ENCODE measurements at regions not wholly inside any gene's neighbourhood (a gene's known extent, or its start where the extent isn't known, plus 50 kb on each side); places are given as distances from the start of the nearest gene placed in this dataset.

DNA sequence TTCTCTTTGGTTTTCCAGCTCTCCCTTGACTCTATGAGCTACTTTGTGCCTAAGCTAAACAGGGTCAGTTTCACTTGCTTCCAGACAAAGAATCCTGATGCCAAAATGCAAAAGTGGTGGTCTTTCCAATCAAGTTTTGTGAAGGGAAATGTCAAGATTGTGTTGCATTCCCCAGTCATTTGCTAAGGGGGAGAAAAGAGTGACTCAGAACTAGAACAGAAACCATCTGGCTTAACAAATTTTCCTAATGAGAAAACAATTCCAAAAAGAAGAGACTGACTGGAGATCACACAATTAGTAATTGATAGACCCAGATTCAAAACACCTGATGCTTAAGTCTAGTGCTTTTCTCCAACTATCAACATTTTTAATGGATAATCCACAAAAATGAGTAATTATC, 235.1 kb upstream of the DIO2 start:
- no peak for DNase-seq (ENCODE audit: low read depth)

DNA sequence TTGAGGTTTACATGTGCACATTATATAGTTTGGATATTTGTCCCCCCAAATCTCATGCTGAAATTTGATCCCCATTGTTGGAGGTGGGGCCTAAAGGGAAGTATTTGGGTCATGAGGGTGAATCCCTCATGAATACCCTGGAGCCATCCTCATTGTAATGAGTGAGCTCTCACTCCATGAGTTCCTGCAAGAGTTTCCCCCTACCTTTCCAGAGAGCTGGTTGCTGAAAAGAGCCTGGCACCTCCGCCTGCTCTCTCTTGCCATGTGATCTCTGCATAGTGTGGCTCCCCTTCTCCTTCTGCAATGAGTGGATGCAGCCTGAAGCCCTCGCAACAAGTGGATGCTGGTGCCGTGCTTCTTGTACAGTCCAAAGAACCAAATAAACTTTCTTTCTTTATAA, 234.3 kb upstream of the DIO2 start:
- DNase-seq (ENCODE audit: low read depth), result no peak

DNA sequence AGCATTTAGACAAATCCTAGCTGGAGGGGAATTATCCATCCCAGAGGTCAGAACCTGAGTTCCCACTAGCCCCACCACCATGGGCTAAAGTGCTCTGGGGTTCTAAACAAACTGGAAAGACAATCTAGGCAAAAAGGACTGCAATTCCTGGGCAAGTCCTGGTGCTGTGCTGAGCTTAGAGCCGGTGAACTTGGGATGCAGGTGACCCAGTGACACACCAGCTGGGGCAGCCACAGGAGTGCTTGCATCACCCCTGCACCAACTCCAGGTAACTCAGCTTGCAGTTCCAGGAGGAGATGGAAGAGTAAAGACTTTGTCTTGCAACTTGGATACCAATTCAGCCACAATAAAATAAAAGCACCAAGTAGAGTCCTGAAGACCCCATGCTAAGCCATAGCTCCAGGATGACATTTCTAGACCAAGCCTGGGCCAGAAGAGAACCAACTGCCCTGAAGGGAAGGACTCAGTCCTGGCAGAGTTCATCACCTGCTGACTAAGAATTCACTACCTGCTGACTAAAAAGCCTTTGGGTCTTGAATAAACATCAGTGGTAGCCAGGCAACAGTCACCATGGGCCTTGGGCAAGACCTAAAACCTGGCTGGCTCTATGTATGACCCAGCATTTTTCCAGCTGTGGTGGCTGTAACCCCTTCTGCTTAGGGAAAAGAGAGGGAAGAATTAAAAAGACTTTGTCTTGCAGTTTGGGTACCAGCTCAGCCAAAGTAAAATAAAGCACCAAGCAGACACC, 223.4 kb upstream of the DIO2 start:
- peak; percentile 5 for DNase-seq (ENCODE audit: low read depth)

DNA sequence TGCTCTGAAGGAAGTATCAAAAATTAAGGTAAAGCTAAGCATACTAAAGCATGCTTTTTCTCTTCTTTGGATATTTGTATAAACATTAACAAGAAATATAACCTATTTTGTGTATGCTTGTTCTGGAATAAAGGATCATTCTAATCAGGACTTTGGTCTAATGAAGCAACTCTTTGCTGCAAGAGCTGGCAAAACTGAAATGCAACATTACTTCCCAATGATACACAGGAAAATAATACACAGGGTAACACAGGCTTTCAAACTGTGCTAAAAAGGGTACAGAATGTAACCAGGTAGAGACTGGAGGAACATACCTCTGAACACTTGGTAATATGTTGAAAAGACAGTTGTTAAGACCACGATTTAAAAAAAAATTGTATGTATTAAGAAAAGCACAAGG, 222.5 kb upstream of the DIO2 start:
- no peak for DNase-seq (ENCODE audit: low read depth)

DNA sequence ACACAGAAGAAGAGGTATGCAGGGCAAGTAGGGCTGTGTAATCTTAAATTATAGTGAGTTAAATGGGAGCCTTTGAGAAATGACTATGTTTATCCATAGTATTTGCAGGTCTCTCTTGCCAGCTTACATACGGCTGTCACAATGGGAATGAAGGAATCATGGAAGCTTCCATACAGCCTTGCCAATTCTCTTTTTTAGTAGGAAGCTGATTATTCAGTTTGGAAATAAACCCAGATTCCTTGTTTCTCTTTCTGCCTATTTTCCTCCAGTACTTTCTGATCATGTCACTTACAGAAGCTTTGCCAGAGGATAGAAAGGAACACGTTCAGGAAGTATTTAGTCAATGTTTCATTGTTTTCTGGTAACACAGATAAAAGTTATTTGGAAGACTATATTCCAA, 217.4 kb upstream of the DIO2 start:
- no peak for DNase-seq (ENCODE audit: low read depth)

DNA sequence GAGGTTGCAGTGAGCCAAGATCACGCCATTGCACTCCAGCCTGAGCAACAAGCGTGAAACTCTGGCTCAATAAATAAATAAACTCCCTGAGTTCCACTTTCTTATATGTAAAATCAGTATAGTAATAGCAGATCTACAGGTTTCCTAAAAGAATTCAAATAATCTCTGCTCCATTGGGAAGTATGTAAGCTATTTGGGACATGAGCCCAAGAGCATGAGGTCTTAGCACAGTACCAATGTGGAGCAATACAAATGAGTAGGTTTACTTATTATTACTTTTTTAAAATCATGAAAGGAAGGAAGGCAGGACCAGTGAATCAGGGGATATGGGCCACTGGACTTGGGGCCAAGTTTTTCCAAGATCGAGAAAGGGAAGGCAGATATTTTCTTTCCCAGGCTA, 216.9 kb upstream of the DIO2 start:
- DNase-seq (ENCODE audit: low read depth), result no peak

DNA sequence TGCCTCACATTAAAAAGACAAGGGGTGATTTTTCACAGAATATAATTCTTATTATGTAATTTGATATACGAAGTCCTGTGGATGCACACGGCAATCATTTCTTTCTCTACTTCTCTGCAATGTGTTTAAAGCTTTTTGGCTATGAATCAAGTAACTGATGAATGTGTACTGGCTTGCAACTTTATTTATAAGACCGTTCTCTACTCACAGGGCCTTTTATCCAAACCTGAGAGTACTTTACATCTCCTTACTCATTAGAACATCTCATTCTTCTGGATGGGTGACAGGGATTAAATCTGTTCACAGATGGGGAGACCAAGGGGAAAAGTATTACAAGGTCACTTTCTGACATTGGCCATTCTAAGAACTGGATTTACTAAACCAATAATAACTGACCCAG, 215.8 kb upstream of the DIO2 start:
- DNase-seq (ENCODE audit: low read depth), result no peak

DNA sequence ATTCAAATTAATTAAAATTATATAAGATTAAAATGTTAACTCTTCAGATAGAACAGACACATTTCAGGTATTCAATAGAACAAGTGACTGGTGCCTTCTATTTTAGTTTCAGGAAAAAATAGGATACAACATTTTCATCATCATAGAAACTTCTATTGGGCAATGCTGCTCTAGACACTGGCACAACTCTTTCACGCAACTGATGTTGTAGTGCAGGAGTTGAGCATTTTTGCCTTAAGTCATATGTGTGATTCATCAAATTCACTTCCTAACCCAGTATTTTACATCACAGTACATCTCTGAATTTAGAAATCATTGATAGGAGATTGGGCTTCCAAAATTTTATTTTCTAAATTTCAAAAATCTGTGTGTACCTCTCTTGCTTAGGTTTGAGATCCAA, 215.4 kb upstream of the DIO2 start:
- no peak for DNase-seq (ENCODE audit: low read depth)

DNA sequence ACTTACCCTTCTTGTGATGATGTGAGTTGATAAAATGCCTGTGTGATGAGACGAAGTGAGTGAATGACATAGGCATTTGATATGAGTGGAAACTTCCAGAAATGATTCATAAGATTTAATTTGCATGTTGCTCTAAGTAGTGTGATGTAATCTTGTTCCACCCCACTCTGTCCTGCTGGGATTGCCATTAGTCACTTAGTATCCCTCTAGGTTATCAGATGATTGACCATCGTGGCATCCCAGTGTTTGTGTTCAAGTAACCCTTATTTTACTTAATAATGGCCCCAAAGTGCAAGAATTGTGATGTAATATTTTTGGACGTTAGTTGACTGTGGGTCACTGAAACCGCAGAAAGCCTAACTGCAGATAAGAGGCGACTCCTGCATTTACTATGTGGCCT, 214.4 kb upstream of the DIO2 start:
- DNase-seq (ENCODE audit: low read depth), result peak; percentile 84

DNA sequence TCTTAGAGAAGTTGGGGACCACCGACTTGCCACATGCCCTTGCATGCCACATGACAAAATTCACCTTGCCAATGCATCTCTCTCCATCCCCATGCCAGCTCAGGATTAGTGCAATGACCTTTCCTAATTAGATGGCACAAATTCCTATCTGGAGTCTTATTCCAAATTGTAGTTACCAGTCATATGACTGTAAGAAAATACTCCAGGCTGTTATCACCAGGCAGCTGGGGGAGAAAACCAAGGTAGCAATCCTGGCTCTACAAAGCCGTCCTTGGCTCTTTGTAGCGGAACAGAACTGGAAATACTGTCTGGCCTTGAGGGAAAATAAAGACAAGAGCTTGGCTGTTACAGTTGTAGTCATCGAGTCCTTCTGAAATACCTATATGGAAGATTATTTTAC, 208.5 kb upstream of the DIO2 start:
- DNase-seq (ENCODE audit: low read depth), result no peak

DNA sequence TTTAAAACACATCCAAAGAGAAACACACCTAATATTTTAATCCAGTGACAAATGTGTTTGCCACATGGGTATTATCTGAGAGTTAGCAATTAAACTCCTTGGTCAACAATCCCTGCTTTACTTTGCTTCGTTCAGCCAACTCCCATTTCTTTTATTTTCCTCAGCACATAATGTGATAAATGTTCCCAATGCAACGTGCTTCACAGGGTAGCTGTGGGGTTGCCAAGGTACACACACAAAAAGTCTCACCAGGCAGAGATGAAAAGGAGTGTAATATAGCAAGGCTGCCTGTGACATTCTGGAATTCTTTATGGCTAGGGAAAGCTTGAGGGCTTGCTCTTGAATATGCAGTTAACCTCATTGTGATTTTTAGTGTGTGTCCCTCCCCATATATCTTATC, 208.0 kb upstream of the DIO2 start:
- DNase-seq (ENCODE audit: low read depth), result no peak

DNA sequence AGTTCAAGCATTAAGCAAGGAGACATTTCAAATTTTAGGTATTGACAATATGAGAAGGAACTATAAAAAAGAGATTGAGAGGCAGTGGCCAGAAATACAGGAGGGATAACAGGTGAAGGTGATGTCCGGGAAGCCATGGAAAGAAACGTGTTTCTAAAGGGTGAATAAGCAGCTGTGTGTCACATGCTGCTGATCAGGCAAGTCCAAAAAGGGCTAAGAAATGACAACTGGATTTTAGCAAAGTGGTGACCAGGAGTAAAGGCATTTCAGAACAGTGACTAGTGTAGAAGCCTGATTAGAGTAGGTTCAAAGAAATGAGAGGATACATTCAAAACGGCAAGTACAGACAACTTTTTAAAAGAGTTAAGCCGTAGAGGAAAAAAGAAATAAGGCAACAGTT, 204.3 kb upstream of the DIO2 start:
- DNase-seq (ENCODE audit: low read depth), result no peak

DNA sequence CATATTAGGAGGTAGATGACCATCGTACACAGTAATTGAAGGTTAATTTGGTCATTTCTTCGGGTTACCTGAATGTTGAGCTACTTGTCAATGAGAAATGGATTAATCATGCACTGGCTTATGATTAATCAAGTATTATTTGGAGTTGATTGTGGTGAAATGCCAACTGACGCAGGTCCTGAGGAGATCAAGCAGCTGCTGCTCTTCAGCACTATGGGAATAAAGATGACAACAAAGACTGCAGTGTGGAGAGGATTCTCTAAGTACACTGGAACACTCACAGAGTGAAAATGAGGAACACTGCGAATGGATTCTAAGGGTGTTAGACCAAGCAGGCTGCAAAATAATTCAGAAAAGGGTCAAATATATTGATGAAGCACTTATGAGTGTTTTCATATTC, 202.8 kb upstream of the DIO2 start:
- no peak for DNase-seq (ENCODE audit: low read depth)

DNA sequence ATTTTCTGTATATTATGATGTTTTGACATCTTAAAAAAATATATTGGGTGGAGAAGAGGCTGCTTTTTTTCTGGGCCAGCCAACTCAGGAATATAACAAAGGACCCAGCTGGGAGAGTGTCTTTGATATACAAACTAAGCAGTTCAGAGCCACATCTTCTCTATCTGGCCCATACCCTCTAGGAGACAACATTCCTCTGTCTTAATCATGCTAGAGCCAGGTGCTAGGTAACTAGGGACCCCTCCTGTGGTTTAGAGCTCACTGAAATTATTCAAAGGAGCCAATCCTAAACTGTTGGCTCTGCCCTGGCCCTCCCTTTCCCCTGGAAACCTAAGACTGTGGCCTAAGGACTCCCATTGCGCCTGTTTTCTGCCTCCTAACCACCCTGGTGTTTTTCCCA, 193.1 kb upstream of the DIO2 start:
- no peak for DNase-seq (ENCODE audit: low read depth)

DNA sequence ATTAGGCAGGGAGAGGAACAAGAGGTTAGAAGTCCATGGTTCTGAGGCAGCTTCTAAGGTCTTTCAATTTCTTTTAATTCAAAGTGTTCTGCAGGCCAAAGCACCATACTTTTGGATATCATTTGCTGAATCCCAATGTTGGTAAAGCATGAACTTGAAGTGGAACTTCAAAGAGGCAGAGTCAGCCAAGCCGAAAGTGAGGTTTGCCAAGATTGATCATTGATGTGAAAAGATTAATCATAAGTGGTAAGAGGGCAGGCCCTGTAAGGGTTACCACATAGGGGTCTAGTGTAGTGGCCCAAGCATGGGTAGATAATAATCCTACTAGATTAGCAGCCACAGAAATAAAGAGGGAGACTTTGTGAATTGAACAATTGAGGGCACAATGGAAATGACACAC, 191.7 kb upstream of the DIO2 start:
- DNase-seq (ENCODE audit: low read depth), result no peak

DNA sequence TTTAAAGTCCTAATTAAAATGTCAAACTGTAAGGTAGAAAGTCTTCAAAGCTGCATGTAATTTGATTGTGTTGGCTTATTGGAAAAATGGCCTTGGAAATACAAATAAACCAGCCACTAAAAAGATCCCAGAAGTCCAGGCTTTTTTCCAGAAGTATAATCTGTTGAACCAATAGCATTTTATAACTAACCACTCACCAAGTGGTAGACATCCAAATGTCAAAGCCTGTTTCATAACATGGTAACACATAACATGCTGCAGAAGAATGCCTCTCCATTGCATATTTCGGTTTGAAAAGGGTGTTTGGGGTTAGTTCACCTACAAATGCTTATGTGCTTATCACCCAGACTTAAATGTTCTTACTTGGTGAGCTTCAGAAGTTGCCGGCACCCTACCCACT, 183.7 kb upstream of the DIO2 start:
- DNase-seq (ENCODE audit: low read depth), result no peak

DNA sequence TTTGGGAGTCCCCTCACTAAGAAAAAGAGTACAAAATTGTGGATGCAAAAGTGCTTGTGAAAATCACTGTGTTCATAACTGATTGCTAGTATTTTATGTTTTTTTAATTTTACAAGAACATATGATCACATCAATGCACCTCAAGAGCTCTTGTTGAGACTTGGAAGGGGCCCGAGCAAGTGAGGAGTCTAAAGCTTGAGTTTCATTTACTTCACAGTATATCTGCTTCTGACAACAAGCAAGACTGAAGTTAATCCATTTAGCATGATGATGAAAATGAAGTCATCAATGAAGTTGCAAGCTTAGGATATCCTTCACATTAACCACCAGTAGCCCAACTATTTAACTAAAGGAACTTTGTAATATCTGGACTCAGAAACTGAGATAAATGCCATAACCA, 182.5 kb upstream of the DIO2 start:
- DNase-seq (ENCODE audit: low read depth), result no peak

DNA sequence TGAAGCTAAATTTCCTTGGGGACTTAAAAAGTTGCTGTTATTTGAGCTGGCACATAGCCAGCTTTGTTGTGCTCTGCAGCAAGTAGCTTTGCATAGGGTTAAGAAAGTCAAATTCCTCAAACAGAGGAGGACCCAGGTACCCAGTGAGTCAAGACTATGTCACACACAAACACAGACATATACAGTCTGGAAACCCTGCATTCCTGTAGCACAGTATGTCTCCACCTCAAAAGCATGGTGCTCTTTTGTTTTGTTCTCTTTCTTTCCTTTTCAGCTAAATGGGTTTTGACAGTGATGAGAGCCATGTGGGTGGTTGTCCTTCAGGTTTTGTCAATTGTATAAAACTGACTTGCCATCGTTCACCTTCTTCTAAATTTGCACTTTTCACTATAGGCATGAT, 179.6 kb upstream of the DIO2 start:
- peak; percentile 29 for DNase-seq (ENCODE audit: low read depth)

DNA sequence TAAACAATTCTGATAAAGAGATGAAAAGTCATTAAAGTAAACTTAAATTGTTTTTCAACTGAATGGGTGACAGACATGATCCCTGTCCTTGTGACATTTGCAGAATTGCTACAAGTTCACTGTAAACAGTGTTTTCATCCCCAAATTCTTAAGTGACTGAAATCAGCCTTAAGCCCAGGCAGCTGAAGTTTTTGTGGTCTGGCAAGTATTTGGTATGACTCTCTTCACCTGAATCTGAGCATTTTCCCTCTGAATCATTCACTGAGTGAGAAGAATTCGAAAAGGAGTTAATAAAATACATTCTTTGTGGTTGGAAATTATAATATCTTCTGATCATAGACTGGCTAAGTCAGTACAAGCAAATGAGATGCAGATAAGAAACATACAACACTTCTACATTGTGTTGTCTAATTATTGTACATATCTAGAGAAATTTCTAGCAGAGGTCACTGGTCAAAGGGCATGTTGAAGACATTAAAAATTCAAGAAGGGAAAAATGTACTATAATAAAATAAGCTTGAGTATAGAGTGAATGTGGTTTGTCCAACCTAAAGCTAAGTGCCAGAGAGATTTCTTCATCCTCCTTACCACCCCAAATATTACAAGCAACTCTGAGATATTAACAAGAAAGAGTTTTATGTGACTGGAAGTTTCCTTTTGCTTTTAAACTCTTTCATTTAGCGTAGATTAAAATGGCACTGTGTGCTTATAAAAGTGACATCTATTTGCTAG, 177.8 kb upstream of the DIO2 start:
- peak; percentile 59 for DNase-seq (ENCODE audit: low read depth)

DNA sequence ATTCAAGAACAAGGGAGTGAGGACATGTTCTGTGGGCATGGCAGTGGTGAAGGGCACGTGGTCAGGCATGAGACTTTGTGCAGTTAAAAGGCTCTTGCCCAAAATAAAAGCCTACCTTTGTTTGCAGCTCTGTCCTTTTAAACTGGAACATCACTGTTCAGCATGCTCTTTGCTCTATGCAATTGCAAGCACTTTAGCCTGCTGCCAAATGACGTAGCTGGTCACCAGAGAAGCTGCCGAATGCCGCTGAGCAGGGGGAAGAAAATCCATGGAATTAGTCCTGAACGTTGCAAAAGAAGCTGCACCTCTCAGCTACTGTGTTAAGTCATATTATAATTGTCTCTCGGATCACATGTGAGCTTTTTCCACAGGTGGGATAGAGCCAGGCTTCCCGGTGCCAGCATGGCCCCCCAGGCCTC, 176.3 kb upstream of the DIO2 start:
- DNase-seq (ENCODE audit: low read depth), result no peak

DNA sequence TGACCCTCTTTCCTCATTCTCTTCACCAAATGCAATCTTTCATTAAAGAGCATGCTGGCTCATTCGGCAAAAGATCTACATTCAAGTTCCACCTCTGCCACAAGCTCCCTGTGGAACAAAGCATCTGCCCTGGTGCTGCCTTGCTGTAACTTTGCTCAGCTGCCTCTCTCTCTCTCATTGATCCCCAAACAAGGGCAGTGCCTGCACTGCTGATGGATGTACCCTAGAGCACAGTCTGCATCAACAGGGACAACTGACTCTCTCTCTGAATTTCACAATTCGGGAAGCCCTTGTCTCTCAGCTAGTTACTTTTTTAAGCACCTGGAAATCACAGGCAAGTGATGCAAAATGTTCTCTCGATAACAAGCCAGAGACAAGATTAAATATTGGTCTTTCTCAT, 174.0 kb upstream of the DIO2 start:
- no peak for DNase-seq (ENCODE audit: low read depth)

DNA sequence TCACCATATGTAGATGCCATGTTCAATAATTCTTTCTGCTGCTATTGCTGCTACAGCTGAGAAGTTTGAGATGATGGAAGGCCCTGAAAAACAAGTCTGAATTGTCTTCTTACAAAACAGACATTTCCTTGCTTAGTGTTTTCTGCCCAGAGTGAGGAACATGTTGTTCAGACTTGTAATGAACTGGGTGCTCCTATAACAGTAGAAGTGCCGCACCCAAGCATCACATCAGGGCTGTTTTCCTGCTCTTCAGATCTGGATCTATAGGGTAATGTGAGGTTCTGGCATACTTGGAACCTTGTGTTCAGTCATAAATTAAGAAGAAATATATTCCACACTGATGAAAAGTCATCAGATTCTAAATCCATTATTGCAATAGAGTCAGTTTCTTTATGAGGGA, 171.9 kb upstream of the DIO2 start:
- no peak for DNase-seq (ENCODE audit: low read depth)

DNA sequence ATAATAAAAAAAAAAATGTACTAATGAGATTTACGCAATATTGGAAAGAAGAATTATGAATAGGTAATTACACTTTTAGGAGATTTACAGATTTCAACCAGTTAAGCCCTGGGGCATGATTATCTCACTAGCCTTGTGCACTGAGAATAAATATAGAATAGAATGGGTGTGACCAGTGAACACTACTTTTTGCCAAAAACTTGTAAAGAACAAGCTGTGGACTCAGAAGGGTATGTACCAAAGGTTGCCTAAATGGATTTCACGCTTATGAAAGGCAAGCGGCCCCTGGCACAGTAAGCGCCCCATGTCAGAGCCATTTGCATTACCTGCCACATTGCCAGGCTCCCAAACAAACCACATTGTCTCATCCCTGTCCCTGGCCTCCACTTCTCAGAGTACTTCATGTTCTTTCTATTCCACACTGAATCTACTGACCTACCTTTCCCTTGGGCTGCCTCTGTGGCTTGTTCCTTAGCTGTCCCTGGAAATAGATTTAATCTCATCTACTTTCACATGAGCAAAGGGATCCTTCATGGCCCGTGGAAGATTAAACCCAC, 170.6 kb upstream of the DIO2 start:
- no peak for DNase-seq (ENCODE audit: low read depth)

DNA sequence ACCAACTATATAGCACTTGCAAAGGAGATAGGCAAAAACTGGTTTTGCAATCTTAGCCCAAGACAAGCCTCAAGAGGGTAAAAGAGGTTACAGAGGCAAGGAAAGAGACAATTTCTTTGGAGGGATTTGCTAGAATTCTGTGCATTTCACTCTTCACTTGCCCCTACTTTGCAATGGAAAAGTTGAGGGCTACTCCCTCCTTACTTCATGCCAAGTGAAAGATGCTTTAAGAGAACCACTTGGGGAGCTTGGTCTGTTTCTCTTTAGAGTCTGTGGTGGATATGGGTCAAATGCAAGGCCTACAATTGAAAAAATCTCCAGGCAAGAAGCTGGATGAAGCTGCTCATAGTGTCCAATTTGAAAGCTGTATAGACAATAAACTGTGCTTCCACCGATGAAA, 167.7 kb upstream of the DIO2 start:
- DNase-seq (ENCODE audit: low read depth), result no peak

Data from Daoy (cell line).